Nephron progenitor cell (in vitro differentiated cells): ENCODE measurements at regions not wholly inside any gene's neighbourhood (a gene's known extent, or its start where the extent isn't known, plus 50 kb on each side); places are given as distances from the start of the nearest gene placed in this dataset.
"Not testable (repeated sequence)": the region's sequence is repeated elsewhere in the genome, so short reads cannot be mapped to it uniquely, and the experiment has no call there.

Experiments
- DNase-seq: peaks from one replicate; pipeline ENCODE4 v3.0.0; 2021
- H3K27ac Mint-ChIP-seq: 2 replicates; pipeline ENCODE4 v1.8.0; 2021; ENCODE audit warnings: mild to moderate bottlenecking, moderate library complexity, mixed read lengths
- H3K27me3 Mint-ChIP-seq: 2 replicates; pipeline ENCODE4 v1.8.0; 2021; ENCODE audit warnings: mild to moderate bottlenecking, low read depth, mixed read lengths; ENCODE audit not compliant: poor library complexity
- H3K36me3 Mint-ChIP-seq: 2 replicates; pipeline ENCODE4 v1.8.0; 2021; ENCODE audit warnings: low read depth, mixed read lengths
- H3K4me1 Mint-ChIP-seq: 2 replicates; pipeline ENCODE4 v1.8.0; 2021; ENCODE audit warnings: mixed read lengths
- H3K4me3 Mint-ChIP-seq: 2 replicates; pipeline ENCODE4 v1.8.0; 2021; ENCODE audit warnings: mild to moderate bottlenecking, moderate library complexity, mixed read lengths
- H3K9me3 Mint-ChIP-seq: 2 replicates; pipeline ENCODE4 v1.8.0; 2021; ENCODE audit warnings: mild to moderate bottlenecking, moderate library complexity, mixed read lengths
- TF ChIP-seq, protein P1 (sequence below): fragments of 200-600 bp; sonication (generic); IDR thresholded peaks from 2 replicates; pipeline ENCODE4 v1.5.0; 2021; ENCODE audit warnings: antibody characterized with exemption

GRCh38 chr4:33091961-33092360, 2371.8 kb downstream of the PCDH7 start:
- Mint-ChIP-seq H3K4me3 (no peak overlapping the region), H3K36me3 (no peaks in the 10 kb centered on the region), H3K4me1 (no peaks in the 10 kb centered on the region), H3K9me3 (no peaks in the 10 kb centered on the region), H3K27ac (no peak overlapping the region), H3K27me3 (no peaks in the 10 kb centered on the region)
- DNase-seq = no peak
- TF ChIP-seq, protein P1, sequence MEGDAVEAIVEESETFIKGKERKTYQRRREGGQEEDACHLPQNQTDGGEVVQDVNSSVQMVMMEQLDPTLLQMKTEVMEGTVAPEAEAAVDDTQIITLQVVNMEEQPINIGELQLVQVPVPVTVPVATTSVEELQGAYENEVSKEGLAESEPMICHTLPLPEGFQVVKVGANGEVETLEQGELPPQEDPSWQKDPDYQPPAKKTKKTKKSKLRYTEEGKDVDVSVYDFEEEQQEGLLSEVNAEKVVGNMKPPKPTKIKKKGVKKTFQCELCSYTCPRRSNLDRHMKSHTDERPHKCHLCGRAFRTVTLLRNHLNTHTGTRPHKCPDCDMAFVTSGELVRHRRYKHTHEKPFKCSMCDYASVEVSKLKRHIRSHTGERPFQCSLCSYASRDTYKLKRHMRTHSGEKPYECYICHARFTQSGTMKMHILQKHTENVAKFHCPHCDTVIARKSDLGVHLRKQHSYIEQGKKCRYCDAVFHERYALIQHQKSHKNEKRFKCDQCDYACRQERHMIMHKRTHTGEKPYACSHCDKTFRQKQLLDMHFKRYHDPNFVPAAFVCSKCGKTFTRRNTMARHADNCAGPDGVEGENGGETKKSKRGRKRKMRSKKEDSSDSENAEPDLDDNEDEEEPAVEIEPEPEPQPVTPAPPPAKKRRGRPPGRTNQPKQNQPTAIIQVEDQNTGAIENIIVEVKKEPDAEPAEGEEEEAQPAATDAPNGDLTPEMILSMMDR = no peak

DNA sequence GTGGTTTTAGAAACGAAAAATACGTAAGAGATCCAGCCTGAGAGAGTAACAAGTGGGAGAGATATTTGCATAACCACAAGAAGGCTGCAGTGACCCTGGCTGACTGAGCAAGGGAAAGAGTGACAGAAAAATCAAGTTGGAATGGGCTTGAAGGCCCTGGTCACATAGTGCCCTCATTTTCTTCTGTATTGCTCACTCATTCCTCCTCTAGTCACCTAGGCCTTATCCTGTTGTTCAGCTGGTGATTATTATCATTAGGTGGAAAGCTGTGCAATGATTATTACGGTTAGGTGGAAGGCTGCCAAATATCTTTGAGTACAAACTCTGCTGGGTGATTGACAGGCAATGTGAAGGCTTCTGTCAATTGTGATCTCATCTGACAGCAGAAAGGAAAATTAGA, 2384.1 kb downstream of the PCDH7 start:
- no peak for DNase-seq
- Mint-ChIP-seq H3K27me3 (no peaks in the 10 kb centered on the region), H3K36me3 (no peaks in the 10 kb centered on the region), H3K27ac (no peak overlapping the region), H3K9me3 (no peaks in the 10 kb centered on the region), H3K4me3 (no peak overlapping the region), H3K4me1 (no peaks in the 10 kb centered on the region)
- TF ChIP-seq, protein P1 = no peak

- Mint-ChIP-seq H3K4me1 (no peaks in the 10 kb centered on the region), H3K27ac (no peak overlapping the region), H3K36me3 (no peaks in the 10 kb centered on the region), H3K4me3 (no peak overlapping the region), H3K9me3 (no peaks in the 10 kb centered on the region), H3K27me3 (no peaks in the 10 kb centered on the region)
- DNase-seq = no peak
- TF ChIP-seq, protein P1 = no peak
These were observed 2387.6 kb downstream of the PCDH7 start for GRCh38 chr4:33107814-33108213.

GRCh38 chr4:33111117-33111516, 2390.9 kb downstream of the PCDH7 start:
- no peaks in the 10 kb centered on the region for H3K9me3 Mint-ChIP-seq
- H3K4me3 Mint-ChIP-seq = no peak overlapping the region
- TF ChIP-seq, protein P1 = no peak
- no peaks in the 10 kb centered on the region for H3K27me3 Mint-ChIP-seq
- DNase-seq = no peak
- H3K36me3 Mint-ChIP-seq = no peaks in the 10 kb centered on the region
- no peaks in the 10 kb centered on the region for H3K4me1 Mint-ChIP-seq
- H3K27ac Mint-ChIP-seq = no peak overlapping the region

DNA sequence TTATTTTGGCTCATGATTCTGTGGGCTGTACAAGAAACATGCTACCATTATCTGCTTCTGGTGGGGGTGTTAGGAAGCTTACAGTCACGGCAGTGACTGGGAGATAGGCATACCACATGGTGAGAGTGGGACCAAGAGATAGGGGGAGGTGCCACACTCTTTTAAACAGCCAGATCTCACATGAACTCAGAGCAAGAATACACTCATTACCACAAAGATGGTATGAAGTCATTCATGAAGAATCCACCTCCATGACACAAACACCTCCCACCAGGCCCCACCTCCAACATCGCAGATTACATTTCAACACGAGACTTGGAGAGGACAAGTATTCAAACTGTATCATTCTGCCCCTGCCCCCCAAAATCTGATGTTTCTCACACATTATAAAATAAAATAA, 2396.7 kb downstream of the PCDH7 start:
- Mint-ChIP-seq H3K27me3 (no peaks in the 10 kb centered on the region), H3K27ac (no peak overlapping the region), H3K36me3 (no peaks in the 10 kb centered on the region), H3K4me3 (no peak overlapping the region), H3K9me3 (no peaks in the 10 kb centered on the region), H3K4me1 (no peaks in the 10 kb centered on the region)
- no peak for DNase-seq
- TF ChIP-seq, protein P1 = no peak

- TF ChIP-seq, protein P1 = no peak
- no peak for DNase-seq
- Mint-ChIP-seq H3K36me3 (no peaks in the 10 kb centered on the region), H3K4me3 (no peak overlapping the region), H3K9me3 (no peaks in the 10 kb centered on the region), H3K27me3 (no peaks in the 10 kb centered on the region), H3K27ac (no peak overlapping the region), H3K4me1 (no peaks in the 10 kb centered on the region)
These were observed 2405.8 kb downstream of the PCDH7 start for GRCh38 chr4:33126002-33126401.

DNA sequence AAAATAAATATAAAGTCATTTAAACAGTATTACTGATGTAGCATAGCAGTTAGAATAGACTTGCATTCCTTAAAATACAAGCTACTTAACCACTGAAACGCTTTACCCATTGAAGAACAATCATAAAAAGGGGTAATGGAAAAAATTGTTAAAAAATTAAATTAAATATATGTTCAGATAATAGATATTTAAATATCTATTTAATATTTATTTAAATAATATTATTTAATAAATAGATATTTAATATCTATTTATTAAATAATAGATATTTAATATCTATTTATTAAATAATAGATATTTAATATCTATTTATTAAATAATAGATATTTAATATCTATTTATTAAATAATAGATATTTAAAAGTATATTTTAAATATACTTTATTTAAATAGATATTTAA, 2410.5 kb downstream of the PCDH7 start:
- not testable (repeated sequence) for H3K27me3 Mint-ChIP-seq, DNase-seq, H3K4me3 Mint-ChIP-seq, H3K4me1 Mint-ChIP-seq, H3K36me3 Mint-ChIP-seq, H3K27ac Mint-ChIP-seq, H3K9me3 Mint-ChIP-seq
